ENCODE measurements at regions not wholly inside any gene's neighbourhood (a gene's known extent, or its start where the extent isn't known, plus 50 kb on each side); places are given as distances from the start of the nearest gene placed in this dataset.
"Not testable (repeated sequence)": the region's sequence is repeated elsewhere in the genome, so short reads cannot be mapped to it uniquely, and the experiment has no call there.

- ChIA-PET CTCF (interaction anchor here (1.8 kb wide), 1 partner anchor 13 kb away, joined by 9 read pairs; no protein-coding TSS in a partner anchor), POLR2A (no interaction called here)
- no peak for DNase-seq (ENCODE audit: extremely low spot score)
- TF ChIP-seq ELF4 (IDR thresholded peaks at IDR 0.05) (no peak), ZNF384 (IDR thresholded peaks at IDR 0.05) (no peak), HDGF (IDR thresholded peaks at IDR 0.05; ENCODE audit: borderline replicate concordance) (no peak), TARDBP (IDR thresholded peaks at IDR 0.05) (no peak), ARNT (IDR thresholded peaks at IDR 0.05) (no peak), NFRKB (IDR thresholded peaks at IDR 0.05) (no peak), FOXM1 (IDR thresholded peaks at IDR 0.05; ENCODE audit: borderline replicate concordance) (no peak), BHLHE40 (IDR thresholded peaks at IDR 0.05; ENCODE audit: borderline replicate concordance) (no peak)
These were observed 91.3 kb downstream of the KATNIP start for GRCh38 chr16:27641260-27641659.

GRCh38 chr16:27641734-27642415 lies 91.9 kb downstream of the KATNIP start:
- DNase-seq (ENCODE audit: extremely low spot score); POLR2A ChIA-PET: not testable (repeated sequence)
- CTCF ChIA-PET: interaction anchor here (1.7 kb wide), 1 partner anchor 428 kb away, joined by 3 read pairs; no protein-coding TSS in a partner anchor

- CTCF ChIA-PET: interaction anchor here (1.7 kb wide), 1 partner anchor 427 kb away, joined by 3 read pairs; no protein-coding TSS in a partner anchor
- DNase-seq (ENCODE audit: extremely low spot score): no peak
- TF ChIP-seq CTBP1 (IDR thresholded peaks at IDR 0.05; ENCODE audit: borderline replicate concordance): no peak
- no peak for TF ChIP-seq ELF4 (IDR thresholded peaks at IDR 0.05)
- TF ChIP-seq FOXK2 (IDR thresholded peaks at IDR 0.05): no peak
- TF ChIP-seq FOXM1 (IDR thresholded peaks at IDR 0.05; ENCODE audit: borderline replicate concordance): no peak
- no peak for TF ChIP-seq BHLHE40 (IDR thresholded peaks at IDR 0.05; ENCODE audit: borderline replicate concordance)
- no peak for TF ChIP-seq HDGF (IDR thresholded peaks at IDR 0.05; ENCODE audit: borderline replicate concordance)
- no peak for TF ChIP-seq PKNOX1 (IDR thresholded peaks at IDR 0.05)
- no peak for TF ChIP-seq SUZ12 (IDR thresholded peaks at IDR 0.05)
- no peak for TF ChIP-seq ARNT (IDR thresholded peaks at IDR 0.05)
- TF ChIP-seq TARDBP (IDR thresholded peaks at IDR 0.05): no peak
- TF ChIP-seq L3MBTL2 (conservative IDR thresholded peaks at IDR 0.05): no peak
- TF ChIP-seq LEF1 (IDR thresholded peaks at IDR 0.05; ENCODE audit: borderline replicate concordance): no peak
- TF ChIP-seq SP1 (IDR thresholded peaks at IDR 0.05): no peak
- TF ChIP-seq FOXA1 (IDR thresholded peaks at IDR 0.05): no peak
- TF ChIP-seq NFRKB (IDR thresholded peaks at IDR 0.05): no peak
- POLR2A ChIA-PET: no interaction called here
These were observed 92.8 kb downstream of the KATNIP start for GRCh38 chr16:27642756-27643155.

GRCh38 chr16:27644165-27644564 lies 94.2 kb downstream of the KATNIP start:
- no peak for DNase-seq (ENCODE audit: extremely low spot score)
- CTCF ChIA-PET: interaction anchor here (0.7 kb wide), 1 partner anchor 406 kb away, joined by 3 read pairs; no protein-coding TSS in a partner anchor
- POLR2A ChIA-PET: no interaction called here
- TF ChIP-seq CTBP1 (IDR thresholded peaks at IDR 0.05; ENCODE audit: borderline replicate concordance): no peak
- TF ChIP-seq FOXA1 (IDR thresholded peaks at IDR 0.05): no peak
- no peak for TF ChIP-seq HDGF (IDR thresholded peaks at IDR 0.05; ENCODE audit: borderline replicate concordance)
- TF ChIP-seq NFRKB (IDR thresholded peaks at IDR 0.05): no peak
- no peak for TF ChIP-seq PKNOX1 (IDR thresholded peaks at IDR 0.05)
- TF ChIP-seq SUZ12 (IDR thresholded peaks at IDR 0.05): no peak
- TF ChIP-seq ARNT (IDR thresholded peaks at IDR 0.05): no peak
- TF ChIP-seq FOXK2 (IDR thresholded peaks at IDR 0.05): no peak
- no peak for TF ChIP-seq TARDBP (IDR thresholded peaks at IDR 0.05)
- TF ChIP-seq L3MBTL2 (conservative IDR thresholded peaks at IDR 0.05): no peak
- no peak for TF ChIP-seq ELF4 (IDR thresholded peaks at IDR 0.05)
- TF ChIP-seq FOXM1 (IDR thresholded peaks at IDR 0.05; ENCODE audit: borderline replicate concordance): no peak
- no peak for TF ChIP-seq SP1 (IDR thresholded peaks at IDR 0.05)
- TF ChIP-seq ZNF384 (IDR thresholded peaks at IDR 0.05): no peak
- no peak for TF ChIP-seq BHLHE40 (IDR thresholded peaks at IDR 0.05; ENCODE audit: borderline replicate concordance)
- no peak for TF ChIP-seq LEF1 (IDR thresholded peaks at IDR 0.05; ENCODE audit: borderline replicate concordance)

GRCh38 chr16:27645396-27645795 lies 95.5 kb downstream of the KATNIP start:
- POLR2A ChIA-PET: no interaction called here
- TF ChIP-seq FOXM1 (IDR thresholded peaks at IDR 0.05; ENCODE audit: borderline replicate concordance): no peak
- no peak for TF ChIP-seq ZNF384 (IDR thresholded peaks at IDR 0.05)
- no peak for TF ChIP-seq FOXK2 (IDR thresholded peaks at IDR 0.05)
- no peak for TF ChIP-seq HDGF (IDR thresholded peaks at IDR 0.05; ENCODE audit: borderline replicate concordance)
- TF ChIP-seq ELF4 (IDR thresholded peaks at IDR 0.05): no peak
- TF ChIP-seq NFRKB (IDR thresholded peaks at IDR 0.05): no peak
- TF ChIP-seq BHLHE40 (IDR thresholded peaks at IDR 0.05; ENCODE audit: borderline replicate concordance): no peak
- no peak for TF ChIP-seq LEF1 (IDR thresholded peaks at IDR 0.05; ENCODE audit: borderline replicate concordance)
- TF ChIP-seq ARNT (IDR thresholded peaks at IDR 0.05): no peak
- no peak for TF ChIP-seq L3MBTL2 (conservative IDR thresholded peaks at IDR 0.05)
- no peak for TF ChIP-seq CTBP1 (IDR thresholded peaks at IDR 0.05; ENCODE audit: borderline replicate concordance)
- no peak for TF ChIP-seq SP1 (IDR thresholded peaks at IDR 0.05)
- no peak for TF ChIP-seq PKNOX1 (IDR thresholded peaks at IDR 0.05)
- no peak for TF ChIP-seq SUZ12 (IDR thresholded peaks at IDR 0.05)
- TF ChIP-seq TARDBP (IDR thresholded peaks at IDR 0.05): no peak
- no peak for TF ChIP-seq FOXA1 (IDR thresholded peaks at IDR 0.05)
- DNase-seq (ENCODE audit: extremely low spot score): no peak
- CTCF ChIA-PET: no interaction called here

- ChIA-PET CTCF (no interaction called here), POLR2A (no interaction called here)
- no peak for DNase-seq (ENCODE audit: extremely low spot score)
- no peak for TF ChIP-seq TARDBP (IDR thresholded peaks at IDR 0.05)
- no peak for TF ChIP-seq FOXK2 (IDR thresholded peaks at IDR 0.05)
- no peak for TF ChIP-seq FOXM1 (IDR thresholded peaks at IDR 0.05; ENCODE audit: borderline replicate concordance)
- no peak for TF ChIP-seq BHLHE40 (IDR thresholded peaks at IDR 0.05; ENCODE audit: borderline replicate concordance)
- TF ChIP-seq LEF1 (IDR thresholded peaks at IDR 0.05; ENCODE audit: borderline replicate concordance): no peak
- no peak for TF ChIP-seq NFRKB (IDR thresholded peaks at IDR 0.05)
- TF ChIP-seq FOXA1 (IDR thresholded peaks at IDR 0.05): no peak
- no peak for TF ChIP-seq L3MBTL2 (conservative IDR thresholded peaks at IDR 0.05)
- no peak for TF ChIP-seq PKNOX1 (IDR thresholded peaks at IDR 0.05)
These were observed 96.9 kb downstream of the KATNIP start for GRCh38 chr16:27646806-27647205.

Measured in HEK293T (cell line).